Epithelial cell of proximal tubule (primary cell): ENCODE measurements at regions not wholly inside any gene's neighbourhood (a gene's known extent, or its start where the extent isn't known, plus 50 kb on each side); places are given as distances from the start of the nearest gene placed in this dataset.

Experiments used
- DNase-seq: peaks from one replicate; pipeline ENCODE4 v3.0.0-alpha.2; 2011; ENCODE audit warnings: low read depth
- H3K4me3 ChIP-seq: 2 replicates; pipeline ENCODE4 v1.5.1; 2011; ENCODE audit warnings: low read depth, mild to moderate bottlenecking, low read length
- CTCF ChIP-seq: conservative IDR thresholded peaks from 2 replicates; pipeline ENCODE4 v1.5.1; 2012; ENCODE audit warnings: low read depth, mild to moderate bottlenecking, low read length

DNA sequence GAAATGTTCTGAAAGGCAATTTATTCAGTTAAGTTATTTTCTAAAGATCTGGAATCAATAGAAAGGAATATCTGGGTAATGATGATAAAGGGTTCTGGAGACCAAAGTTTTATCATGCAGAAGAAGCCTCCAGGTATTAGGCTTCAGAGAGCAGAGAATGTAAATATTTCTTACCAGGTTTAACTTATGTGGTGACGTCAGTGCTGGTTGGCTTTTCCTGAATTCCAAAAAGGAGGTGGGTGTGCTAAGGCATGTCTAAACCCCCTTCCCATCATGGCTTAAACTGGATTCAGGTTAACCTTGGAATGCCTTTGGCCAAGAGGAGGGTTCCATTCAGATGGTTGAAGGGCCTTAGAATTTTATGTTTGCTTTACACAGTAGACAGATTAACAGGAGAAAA is 829.9 kb downstream of the NCAM2 start:
- TF ChIP-seq CTCF: no peak
- H3K4me3 ChIP-seq: no peak overlapping the region
- DNase-seq: no peak

GRCh38 chr21:21831036-21831435 is 832.8 kb downstream of the NCAM2 start:
- no peak for DNase-seq
- no peak overlapping the region for H3K4me3 ChIP-seq
- no peak for TF ChIP-seq CTCF

GRCh38 chr21:21845901-21846300 is 847.7 kb downstream of the NCAM2 start:
- TF ChIP-seq CTCF: no peak
- no peak overlapping the region for H3K4me3 ChIP-seq
- no peak for DNase-seq

- no peak for DNase-seq
- no peak overlapping the region for H3K4me3 ChIP-seq
- TF ChIP-seq CTCF: no peak
These were observed 853.0 kb downstream of the NCAM2 start for GRCh38 chr21:21851205-21851604.

GRCh38 chr21:21851657-21852056 is 853.4 kb downstream of the NCAM2 start:
- no peak for TF ChIP-seq CTCF
- H3K4me3 ChIP-seq: no peak overlapping the region
- no peak for DNase-seq

GRCh38 chr21:21858502-21859334 is 860.5 kb downstream of the NCAM2 start:
- TF ChIP-seq CTCF: no peak
- DNase-seq: no peak
- no peak overlapping the region for H3K4me3 ChIP-seq

- TF ChIP-seq CTCF: no peak
- DNase-seq: no peak
- H3K4me3 ChIP-seq: no peak overlapping the region
These were observed 862.7 kb downstream of the NCAM2 start for GRCh38 chr21:21860888-21861287.
